PC-3 (cell line): ENCODE measurements at regions not wholly inside any gene's neighbourhood (a gene's known extent, or its start where the extent isn't known, plus 50 kb on each side); places are given as distances from the start of the nearest gene placed in this dataset.

Source experiments
- ATAC-seq: fragments of 200-7000 bp; cut with Tn5 transposase; 2 replicates; pipeline ENCODE4 v1.9.1; 2020; ENCODE audit warnings: mild to moderate bottlenecking, moderate library complexity
- BruUV-seq: library from RNA; stranded (reverse); fragments of 400-500 nt; replicated peaks from 2 replicates; lab custom pipeline; 2021; lab: Mats Ljungman, UMichigan
- CTCF ChIA-PET: fragments of 300-600 bp; sonication (Branson Sonifier 250); formaldehyde crosslinking; loops from one replicate; lab custom pipeline; 2022; ENCODE audit warnings: antibody characterized with exemption; lab: Charles Lee
- POLR2A ChIA-PET: fragments of 300-600 bp; sonication (Branson Sonifier 250); formaldehyde crosslinking; loops from one replicate; lab custom pipeline; 2022; ENCODE audit warnings: antibody characterized with exemption; ENCODE audit not compliant: unreplicated experiment; lab: Charles Lee
- DNase-seq: peaks from one replicate; pipeline ENCODE4 v3.0.0-alpha.2; 2015
- H2AFZ ChIP-seq: fragments of 300-600 bp; sonication (generic); 2 replicates; pipeline ENCODE4 v1.6.0; 2016; ENCODE audit warnings: antibody characterized with exemption, low read length
- H3F3A ChIP-seq: fragments of 300-600 bp; sonication (generic); one replicate; pipeline ENCODE4 v1.6.0; 2017; ENCODE audit warnings: antibody characterized with exemption, low read length, control low read depth, mild to moderate bottlenecking; ENCODE audit not compliant: unreplicated experiment
- H3K27ac ChIP-seq: fragments of 300-600 bp; sonication (generic); 2 replicates; pipeline ENCODE4 v1.5.1; 2016; ENCODE audit warnings: mild to moderate bottlenecking, low read length
- H3K27me3 ChIP-seq: fragments of 300-600 bp; sonication (generic); 2 replicates; pipeline ENCODE4 v1.6.1; 2016; ENCODE audit warnings: low read length, mixed read lengths
- H3K36me3 ChIP-seq: fragments of 300-600 bp; sonication (generic); 2 replicates; pipeline ENCODE4 v1.6.1; 2016; ENCODE audit warnings: low read depth, mixed run types, low read length, mixed read lengths
- H3K4me1 ChIP-seq: fragments of 300-600 bp; sonication (generic); 2 replicates; pipeline ENCODE4 v1.5.1; 2016; ENCODE audit warnings: low read length; ENCODE audit not compliant: insufficient read depth
- H3K4me2 ChIP-seq: fragments of 300-600 bp; sonication (generic); 2 replicates; pipeline ENCODE4 v1.6.0; 2016; ENCODE audit warnings: low read length
- H3K4me3 ChIP-seq: fragments of 300-600 bp; sonication (generic); 2 replicates; pipeline ENCODE4 v1.5.1; 2016; ENCODE audit warnings: mild to moderate bottlenecking, low read length, mixed read lengths
- H3K79me2 ChIP-seq: fragments of 300-600 bp; sonication (generic); 2 replicates; pipeline ENCODE4 v1.6.1; 2017; ENCODE audit warnings: low read length, mixed read lengths
- H3K9ac ChIP-seq: fragments of 300-600 bp; sonication (generic); 2 replicates; pipeline ENCODE4 v1.6.0; 2016; ENCODE audit warnings: mild to moderate bottlenecking, low read length
- H3K9me2 ChIP-seq: fragments of 300-600 bp; sonication (generic); replicated peaks from 2 replicates; pipeline ENCODE4 v1.6.1; 2016; ENCODE audit warnings: mixed run types, low read length, mixed read lengths
- H3K9me3 ChIP-seq: fragments of 300-600 bp; sonication (generic); 2 replicates; pipeline ENCODE4 v1.6.1; 2016; ENCODE audit warnings: low read length, mixed read lengths
- H4K20me1 ChIP-seq: fragments of 300-600 bp; sonication (generic); 2 replicates; pipeline ENCODE4 v1.6.1; 2016; ENCODE audit warnings: low read length, mixed read lengths
- EZH2 ChIP-seq: fragments of 300-600 bp; sonication (generic); IDR thresholded peaks from one replicate; pipeline ENCODE4 v1.6.1; 2017; ENCODE audit warnings: antibody characterized with exemption, mild to moderate bottlenecking, low read length; ENCODE audit not compliant: unreplicated experiment
- EZH2phosphoT487 ChIP-seq: fragments of 300-600 bp; sonication (generic); IDR thresholded peaks from 2 replicates; pipeline ENCODE4 v1.6.1; 2018; ENCODE audit warnings: mild to moderate bottlenecking, antibody characterized with exemption, low read length, borderline replicate concordance
- intact Hi-C: fragments of 100-400 bp; cut with micrococcal nuclease; formaldehyde crosslinking; loops from 2 replicates; pipeline ENCODE4 v1.9.0; 2023
- TF ChIP-seq, protein P1 (sequence below): fragments of 300-600 bp; sonication (generic); conservative IDR thresholded peaks from 2 replicates; pipeline ENCODE4 v1.5.1; 2017; ENCODE audit warnings: antibody characterized with exemption, low read depth, mild to moderate bottlenecking, low read length

DNA sequence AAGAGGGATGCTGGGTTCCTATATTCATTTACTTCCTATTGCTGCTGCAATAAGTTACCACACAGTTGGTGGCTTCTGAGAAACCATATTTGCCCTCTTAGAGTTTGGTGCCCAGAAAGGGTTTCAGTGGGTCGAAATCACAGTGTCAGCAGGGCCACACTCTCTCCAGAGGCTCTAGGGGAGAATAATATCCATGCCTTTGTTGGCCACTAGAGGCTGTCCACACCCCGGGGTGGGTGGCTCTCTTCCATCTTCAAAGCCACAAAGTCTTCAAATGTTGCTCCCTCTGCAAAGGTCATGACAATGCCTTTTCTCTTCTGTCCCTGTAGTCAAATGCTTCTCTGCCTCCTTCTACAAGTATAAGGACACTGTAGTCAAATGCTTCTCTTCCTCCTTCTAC lies 989.4 kb downstream of the CCSER2 start:
- Histone ChIP-seq H3K9me2 (no peaks in the 10 kb centered on the region), H3K9me3 (no peaks in the 10 kb centered on the region), H4K20me1 (no peaks in the 10 kb centered on the region), H3K27ac (no peak overlapping the region), H3K4me1 (no peaks in the 10 kb centered on the region), H3K27me3 (no peaks in the 10 kb centered on the region), H3K36me3 (no peaks in the 10 kb centered on the region), H2AFZ (no peak overlapping the region), H3K4me2 (no peak overlapping the region), H3K4me3 (no peak overlapping the region), H3K9ac (no peak overlapping the region), H3F3A (no peaks in the 10 kb centered on the region), H3K79me2 (no peaks in the 10 kb centered on the region)
- BruUV-seq = no TSS peak
- ATAC-seq (no peak), DNase-seq (no peak)
- intact Hi-C loops = no loop called here
- POLR2A ChIA-PET = no interaction called here
- CTCF ChIA-PET = no interaction called here
- TF ChIP-seq EZH2 (no peak), EZH2phosphoT487 (no peak)
- TF ChIP-seq, protein P1, sequence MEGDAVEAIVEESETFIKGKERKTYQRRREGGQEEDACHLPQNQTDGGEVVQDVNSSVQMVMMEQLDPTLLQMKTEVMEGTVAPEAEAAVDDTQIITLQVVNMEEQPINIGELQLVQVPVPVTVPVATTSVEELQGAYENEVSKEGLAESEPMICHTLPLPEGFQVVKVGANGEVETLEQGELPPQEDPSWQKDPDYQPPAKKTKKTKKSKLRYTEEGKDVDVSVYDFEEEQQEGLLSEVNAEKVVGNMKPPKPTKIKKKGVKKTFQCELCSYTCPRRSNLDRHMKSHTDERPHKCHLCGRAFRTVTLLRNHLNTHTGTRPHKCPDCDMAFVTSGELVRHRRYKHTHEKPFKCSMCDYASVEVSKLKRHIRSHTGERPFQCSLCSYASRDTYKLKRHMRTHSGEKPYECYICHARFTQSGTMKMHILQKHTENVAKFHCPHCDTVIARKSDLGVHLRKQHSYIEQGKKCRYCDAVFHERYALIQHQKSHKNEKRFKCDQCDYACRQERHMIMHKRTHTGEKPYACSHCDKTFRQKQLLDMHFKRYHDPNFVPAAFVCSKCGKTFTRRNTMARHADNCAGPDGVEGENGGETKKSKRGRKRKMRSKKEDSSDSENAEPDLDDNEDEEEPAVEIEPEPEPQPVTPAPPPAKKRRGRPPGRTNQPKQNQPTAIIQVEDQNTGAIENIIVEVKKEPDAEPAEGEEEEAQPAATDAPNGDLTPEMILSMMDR = no peak

DNA sequence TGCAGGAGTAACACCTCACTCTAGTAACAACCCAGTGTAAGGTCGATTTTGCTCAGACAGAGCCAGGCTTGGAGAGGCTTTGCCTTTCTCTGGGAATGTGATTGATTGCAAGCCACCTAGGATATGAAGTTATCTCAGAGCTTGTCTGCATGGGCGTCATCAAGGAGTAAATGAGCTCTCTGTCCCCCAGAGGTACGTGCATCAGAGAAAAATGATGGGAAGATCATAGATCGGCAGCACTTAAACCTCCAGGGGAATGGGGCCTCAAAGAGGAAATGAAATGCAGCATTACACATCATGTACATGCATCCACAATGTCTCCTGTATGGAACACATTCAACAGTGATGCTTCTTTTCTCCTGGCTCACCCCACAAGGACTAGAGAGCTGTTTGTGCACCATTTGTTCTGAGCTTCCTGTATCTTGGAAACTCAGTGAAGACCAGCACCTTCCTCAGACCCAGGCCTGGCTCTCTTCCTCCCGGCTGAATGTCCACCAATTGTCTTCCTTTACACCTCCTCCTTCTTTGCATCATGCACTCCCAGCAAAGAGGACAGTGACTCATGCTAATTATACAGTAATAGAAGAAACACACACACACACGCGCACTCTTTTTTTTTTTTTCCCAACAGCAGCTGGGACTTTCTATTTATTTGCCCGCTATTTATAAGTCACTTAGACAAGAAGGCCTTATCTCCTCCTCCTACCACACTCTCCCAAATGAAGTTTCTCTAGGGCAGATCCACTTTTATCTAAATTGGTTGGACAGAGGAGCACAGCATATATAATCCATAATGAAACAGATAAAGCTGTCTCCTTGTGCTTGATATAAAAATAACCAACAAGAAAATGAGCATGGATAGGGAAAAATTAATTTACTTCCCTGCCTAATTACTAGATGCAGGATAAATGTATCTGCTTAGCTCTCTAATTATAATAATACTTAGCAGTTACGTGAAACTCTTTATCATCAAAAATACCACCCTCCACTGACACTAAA lies 990.7 kb downstream of the CCSER2 start:
- DNase-seq (no peak), ATAC-seq (no peak)
- intact Hi-C loops = no loop called here
- H3K4me2 ChIP-seq = no peak overlapping the region
- ChIA-PET CTCF (no interaction called here), POLR2A (no interaction called here)
- H3F3A ChIP-seq = no peaks in the 10 kb centered on the region
- no peak overlapping the region for H3K4me3 ChIP-seq
- H3K9me3 ChIP-seq = no peaks in the 10 kb centered on the region
- no peak overlapping the region for H3K9ac ChIP-seq
- TF ChIP-seq, protein P1 = no peak
- TF ChIP-seq EZH2phosphoT487 = no peak
- TF ChIP-seq EZH2 = no peak
- no peaks in the 10 kb centered on the region for H3K4me1 ChIP-seq
- H3K79me2 ChIP-seq = no peaks in the 10 kb centered on the region
- no peaks in the 10 kb centered on the region for H3K9me2 ChIP-seq
- H4K20me1 ChIP-seq = no peaks in the 10 kb centered on the region
- no TSS peak for BruUV-seq
- no peak overlapping the region for H2AFZ ChIP-seq
- H3K27ac ChIP-seq = no peak overlapping the region
- no peaks in the 10 kb centered on the region for H3K36me3 ChIP-seq
- H3K27me3 ChIP-seq = no peaks in the 10 kb centered on the region

DNA sequence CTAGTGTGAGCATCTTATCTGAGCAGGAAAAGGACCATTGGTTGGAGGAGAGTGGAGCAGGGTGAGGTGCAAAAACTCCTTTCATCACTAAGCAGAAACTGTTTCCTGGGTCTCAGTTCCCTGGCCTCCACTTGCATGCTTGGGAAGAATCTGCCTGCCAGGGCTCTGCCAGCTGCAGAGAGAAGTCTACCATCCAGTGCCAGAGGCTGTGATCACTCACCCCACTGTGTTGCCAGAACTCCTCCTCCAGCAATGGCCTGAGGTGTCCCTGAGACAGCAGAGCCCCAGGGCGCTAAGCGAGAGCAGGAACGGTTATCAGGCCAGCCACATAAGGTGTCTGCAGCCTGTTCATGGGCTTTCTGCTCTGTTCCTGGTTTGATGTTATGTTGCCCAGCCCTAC lies 991.4 kb downstream of the CCSER2 start:
- no peak for DNase-seq
- no peaks in the 10 kb centered on the region for H3K27me3 ChIP-seq
- no peak overlapping the region for H3K4me3 ChIP-seq
- no peak overlapping the region for H2AFZ ChIP-seq
- intact Hi-C loops = no loop called here
- no peaks in the 10 kb centered on the region for H3K4me1 ChIP-seq
- no peaks in the 10 kb centered on the region for H3K9me3 ChIP-seq
- H4K20me1 ChIP-seq = no peaks in the 10 kb centered on the region
- CTCF ChIA-PET = no interaction called here
- no peak for ATAC-seq
- H3F3A ChIP-seq = no peaks in the 10 kb centered on the region
- H3K27ac ChIP-seq = no peak overlapping the region
- no peak overlapping the region for H3K9ac ChIP-seq
- TF ChIP-seq EZH2phosphoT487 (no peak), EZH2 (no peak)
- TF ChIP-seq, protein P1 = no peak
- H3K36me3 ChIP-seq = no peaks in the 10 kb centered on the region
- no peak overlapping the region for H3K4me2 ChIP-seq
- POLR2A ChIA-PET = no interaction called here
- H3K79me2 ChIP-seq = no peaks in the 10 kb centered on the region
- BruUV-seq = no TSS peak
- no peaks in the 10 kb centered on the region for H3K9me2 ChIP-seq
